K562 (cell line): ENCODE measurements at regions not wholly inside any gene's neighbourhood (a gene's known extent, or its start where the extent isn't known, plus 50 kb on each side); places are given as distances from the start of the nearest gene placed in this dataset.

ENCODE experiments used
- TF ChIP-seq, protein P1 (sequence below): fragments of 450-650 bp; IDR thresholded peaks from 2 replicates; pipeline ENCODE4 v1.6.1; 2016; ENCODE audit warnings: mild to moderate bottlenecking, moderate library complexity

DNA sequence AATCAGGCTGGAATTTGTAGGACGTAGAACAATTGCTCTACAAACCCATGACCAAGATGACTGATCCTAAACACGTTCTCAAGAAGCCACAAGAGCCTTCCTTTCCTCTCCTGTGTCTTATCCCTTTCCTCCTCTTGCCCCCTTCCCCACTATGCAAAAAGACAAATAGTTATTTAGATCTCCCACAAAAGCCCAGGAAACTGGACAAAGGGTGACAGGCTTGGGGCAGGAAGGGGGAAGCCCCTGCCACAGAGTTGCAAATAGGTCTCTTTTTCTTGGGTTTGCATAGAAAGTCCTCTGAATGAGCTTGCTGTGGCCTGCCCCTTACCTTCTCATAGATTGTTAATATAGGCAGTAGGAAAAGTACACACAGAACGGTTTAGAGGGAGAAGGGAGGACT is 377.1 kb upstream of the BTBD3 start (continued):
- TF ChIP-seq, protein P1, sequence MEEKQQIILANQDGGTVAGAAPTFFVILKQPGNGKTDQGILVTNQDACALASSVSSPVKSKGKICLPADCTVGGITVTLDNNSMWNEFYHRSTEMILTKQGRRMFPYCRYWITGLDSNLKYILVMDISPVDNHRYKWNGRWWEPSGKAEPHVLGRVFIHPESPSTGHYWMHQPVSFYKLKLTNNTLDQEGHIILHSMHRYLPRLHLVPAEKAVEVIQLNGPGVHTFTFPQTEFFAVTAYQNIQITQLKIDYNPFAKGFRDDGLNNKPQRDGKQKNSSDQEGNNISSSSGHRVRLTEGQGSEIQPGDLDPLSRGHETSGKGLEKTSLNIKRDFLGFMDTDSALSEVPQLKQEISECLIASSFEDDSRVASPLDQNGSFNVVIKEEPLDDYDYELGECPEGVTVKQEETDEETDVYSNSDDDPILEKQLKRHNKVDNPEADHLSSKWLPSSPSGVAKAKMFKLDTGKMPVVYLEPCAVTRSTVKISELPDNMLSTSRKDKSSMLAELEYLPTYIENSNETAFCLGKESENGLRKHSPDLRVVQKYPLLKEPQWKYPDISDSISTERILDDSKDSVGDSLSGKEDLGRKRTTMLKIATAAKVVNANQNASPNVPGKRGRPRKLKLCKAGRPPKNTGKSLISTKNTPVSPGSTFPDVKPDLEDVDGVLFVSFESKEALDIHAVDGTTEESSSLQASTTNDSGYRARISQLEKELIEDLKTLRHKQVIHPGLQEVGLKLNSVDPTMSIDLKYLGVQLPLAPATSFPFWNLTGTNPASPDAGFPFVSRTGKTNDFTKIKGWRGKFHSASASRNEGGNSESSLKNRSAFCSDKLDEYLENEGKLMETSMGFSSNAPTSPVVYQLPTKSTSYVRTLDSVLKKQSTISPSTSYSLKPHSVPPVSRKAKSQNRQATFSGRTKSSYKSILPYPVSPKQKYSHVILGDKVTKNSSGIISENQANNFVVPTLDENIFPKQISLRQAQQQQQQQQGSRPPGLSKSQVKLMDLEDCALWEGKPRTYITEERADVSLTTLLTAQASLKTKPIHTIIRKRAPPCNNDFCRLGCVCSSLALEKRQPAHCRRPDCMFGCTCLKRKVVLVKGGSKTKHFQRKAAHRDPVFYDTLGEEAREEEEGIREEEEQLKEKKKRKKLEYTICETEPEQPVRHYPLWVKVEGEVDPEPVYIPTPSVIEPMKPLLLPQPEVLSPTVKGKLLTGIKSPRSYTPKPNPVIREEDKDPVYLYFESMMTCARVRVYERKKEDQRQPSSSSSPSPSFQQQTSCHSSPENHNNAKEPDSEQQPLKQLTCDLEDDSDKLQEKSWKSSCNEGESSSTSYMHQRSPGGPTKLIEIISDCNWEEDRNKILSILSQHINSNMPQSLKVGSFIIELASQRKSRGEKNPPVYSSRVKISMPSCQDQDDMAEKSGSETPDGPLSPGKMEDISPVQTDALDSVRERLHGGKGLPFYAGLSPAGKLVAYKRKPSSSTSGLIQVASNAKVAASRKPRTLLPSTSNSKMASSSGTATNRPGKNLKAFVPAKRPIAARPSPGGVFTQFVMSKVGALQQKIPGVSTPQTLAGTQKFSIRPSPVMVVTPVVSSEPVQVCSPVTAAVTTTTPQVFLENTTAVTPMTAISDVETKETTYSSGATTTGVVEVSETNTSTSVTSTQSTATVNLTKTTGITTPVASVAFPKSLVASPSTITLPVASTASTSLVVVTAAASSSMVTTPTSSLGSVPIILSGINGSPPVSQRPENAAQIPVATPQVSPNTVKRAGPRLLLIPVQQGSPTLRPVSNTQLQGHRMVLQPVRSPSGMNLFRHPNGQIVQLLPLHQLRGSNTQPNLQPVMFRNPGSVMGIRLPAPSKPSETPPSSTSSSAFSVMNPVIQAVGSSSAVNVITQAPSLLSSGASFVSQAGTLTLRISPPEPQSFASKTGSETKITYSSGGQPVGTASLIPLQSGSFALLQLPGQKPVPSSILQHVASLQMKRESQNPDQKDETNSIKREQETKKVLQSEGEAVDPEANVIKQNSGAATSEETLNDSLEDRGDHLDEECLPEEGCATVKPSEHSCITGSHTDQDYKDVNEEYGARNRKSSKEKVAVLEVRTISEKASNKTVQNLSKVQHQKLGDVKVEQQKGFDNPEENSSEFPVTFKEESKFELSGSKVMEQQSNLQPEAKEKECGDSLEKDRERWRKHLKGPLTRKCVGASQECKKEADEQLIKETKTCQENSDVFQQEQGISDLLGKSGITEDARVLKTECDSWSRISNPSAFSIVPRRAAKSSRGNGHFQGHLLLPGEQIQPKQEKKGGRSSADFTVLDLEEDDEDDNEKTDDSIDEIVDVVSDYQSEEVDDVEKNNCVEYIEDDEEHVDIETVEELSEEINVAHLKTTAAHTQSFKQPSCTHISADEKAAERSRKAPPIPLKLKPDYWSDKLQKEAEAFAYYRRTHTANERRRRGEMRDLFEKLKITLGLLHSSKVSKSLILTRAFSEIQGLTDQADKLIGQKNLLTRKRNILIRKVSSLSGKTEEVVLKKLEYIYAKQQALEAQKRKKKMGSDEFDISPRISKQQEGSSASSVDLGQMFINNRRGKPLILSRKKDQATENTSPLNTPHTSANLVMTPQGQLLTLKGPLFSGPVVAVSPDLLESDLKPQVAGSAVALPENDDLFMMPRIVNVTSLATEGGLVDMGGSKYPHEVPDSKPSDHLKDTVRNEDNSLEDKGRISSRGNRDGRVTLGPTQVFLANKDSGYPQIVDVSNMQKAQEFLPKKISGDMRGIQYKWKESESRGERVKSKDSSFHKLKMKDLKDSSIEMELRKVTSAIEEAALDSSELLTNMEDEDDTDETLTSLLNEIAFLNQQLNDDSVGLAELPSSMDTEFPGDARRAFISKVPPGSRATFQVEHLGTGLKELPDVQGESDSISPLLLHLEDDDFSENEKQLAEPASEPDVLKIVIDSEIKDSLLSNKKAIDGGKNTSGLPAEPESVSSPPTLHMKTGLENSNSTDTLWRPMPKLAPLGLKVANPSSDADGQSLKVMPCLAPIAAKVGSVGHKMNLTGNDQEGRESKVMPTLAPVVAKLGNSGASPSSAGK = no peak
